HG03342 (cell line): ENCODE measurements at regions not wholly inside any gene's neighbourhood (a gene's known extent, or its start where the extent isn't known, plus 50 kb on each side); places are given as distances from the start of the nearest gene placed in this dataset.
"Not testable (repeated sequence)": the region's sequence is repeated elsewhere in the genome, so short reads cannot be mapped to it uniquely, and the experiment has no call there.

Source experiments
- ATAC-seq: cut with Tn5 transposase; IDR thresholded peaks from one replicate; pipeline ENCODE4 v1.9.1; 2021; ENCODE audit warnings: mild to moderate bottlenecking, moderate library complexity; ENCODE audit not compliant: unreplicated experiment

- no peak for ATAC-seq
These were observed 550.2 kb downstream of the STK39 start for GRCh38 chr2:167697194-167697593.

GRCh38 chr2:167692936-167693335, 554.5 kb downstream of the STK39 start:
- ATAC-seq: no peak

GRCh38 chr2:167692191-167692590, 555.2 kb downstream of the STK39 start:
- ATAC-seq: no peak

GRCh38 chr2:167689444-167689843, 558.0 kb downstream of the STK39 start:
- ATAC-seq: no peak

GRCh38 chr2:167686691-167687090, 560.7 kb downstream of the STK39 start:
- ATAC-seq: no peak

DNA sequence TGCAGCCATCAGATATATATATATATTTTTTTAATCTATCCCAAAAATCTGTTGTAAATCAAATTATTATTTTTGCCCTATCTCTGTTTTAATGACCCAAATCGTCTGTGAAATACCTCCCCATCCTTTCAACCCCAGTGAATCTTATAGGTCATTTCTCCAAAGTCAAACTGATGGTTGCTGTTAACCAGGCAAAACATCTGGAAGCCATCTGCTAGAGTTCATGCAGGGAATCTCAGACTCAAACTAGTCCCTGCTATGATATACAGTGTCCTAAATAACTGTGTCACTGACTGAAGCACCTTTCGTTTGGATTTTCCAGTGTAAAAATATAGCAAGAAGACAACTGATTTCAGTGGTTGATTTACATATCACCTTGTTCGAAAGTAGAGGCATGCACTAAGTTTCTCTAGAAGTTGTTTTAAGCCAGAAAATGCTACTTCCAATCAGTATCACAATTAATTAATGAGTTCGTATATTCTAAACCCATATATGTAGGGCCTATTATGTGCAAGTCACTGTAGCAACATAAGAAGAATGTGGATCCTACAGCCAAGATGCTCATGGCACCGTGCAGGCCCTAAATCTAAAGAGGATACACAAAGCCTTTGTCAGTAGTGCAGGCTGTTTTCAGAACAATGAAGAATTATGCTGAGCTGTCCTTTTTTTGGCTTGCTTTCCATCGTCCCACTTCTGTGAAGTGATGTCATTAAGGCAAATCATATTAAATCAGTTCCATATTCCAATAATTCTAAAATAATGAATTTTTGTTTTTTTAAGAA, 566.0 kb downstream of the STK39 start:
- ATAC-seq: no peak

GRCh38 chr2:167678158-167678557, 569.2 kb downstream of the STK39 start:
- ATAC-seq: no peak

DNA sequence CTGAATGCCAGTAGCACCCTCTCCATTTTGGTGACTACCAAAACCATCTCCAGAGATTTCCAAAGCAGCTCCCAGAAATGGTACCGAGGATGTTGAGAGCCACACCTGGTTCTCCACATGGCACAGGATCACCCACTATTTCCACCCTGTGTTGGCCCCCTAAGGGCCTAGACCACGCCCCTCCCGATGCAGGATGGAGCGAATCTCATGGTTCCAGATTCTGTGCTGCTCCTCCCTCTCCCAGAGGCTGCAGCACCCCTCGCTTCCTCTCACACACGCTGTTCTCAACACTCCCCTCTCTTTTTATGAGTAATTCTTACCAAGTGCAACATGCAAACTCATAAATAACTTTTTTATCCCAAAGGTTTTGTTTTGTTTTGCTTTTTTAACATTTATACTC, 571.5 kb downstream of the STK39 start:
- no peak for ATAC-seq

- no peak for ATAC-seq
These were observed 576.8 kb downstream of the STK39 start for GRCh38 chr2:167670588-167670987.

- ATAC-seq: no peak
These were observed 594.3 kb downstream of the STK39 start for GRCh38 chr2:167653131-167653530.

- ATAC-seq: no peak
These were observed 595.0 kb downstream of the STK39 start for GRCh38 chr2:167652401-167652800.

- no peak for ATAC-seq
These were observed 595.8 kb downstream of the STK39 start for GRCh38 chr2:167651406-167652151.

DNA sequence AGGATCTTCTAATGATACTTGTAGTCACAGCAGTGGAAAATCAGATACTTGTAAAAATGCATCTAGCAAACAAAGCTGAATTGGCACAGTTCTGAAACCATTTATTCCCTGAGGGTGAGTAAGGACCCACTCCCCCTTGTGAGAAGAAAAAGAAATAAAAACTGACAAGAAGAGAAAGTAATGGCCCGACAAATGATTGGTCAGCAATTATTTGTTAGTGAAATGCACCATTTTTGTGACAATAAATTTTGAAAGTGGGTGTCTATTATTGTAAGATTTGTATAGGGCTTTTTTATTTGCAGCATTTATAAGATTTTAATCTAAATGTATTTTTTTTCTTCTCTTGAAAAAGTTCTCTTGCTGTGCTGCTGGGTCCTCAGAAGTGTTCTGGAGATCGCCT, 600.8 kb downstream of the STK39 start:
- no peak for ATAC-seq

DNA sequence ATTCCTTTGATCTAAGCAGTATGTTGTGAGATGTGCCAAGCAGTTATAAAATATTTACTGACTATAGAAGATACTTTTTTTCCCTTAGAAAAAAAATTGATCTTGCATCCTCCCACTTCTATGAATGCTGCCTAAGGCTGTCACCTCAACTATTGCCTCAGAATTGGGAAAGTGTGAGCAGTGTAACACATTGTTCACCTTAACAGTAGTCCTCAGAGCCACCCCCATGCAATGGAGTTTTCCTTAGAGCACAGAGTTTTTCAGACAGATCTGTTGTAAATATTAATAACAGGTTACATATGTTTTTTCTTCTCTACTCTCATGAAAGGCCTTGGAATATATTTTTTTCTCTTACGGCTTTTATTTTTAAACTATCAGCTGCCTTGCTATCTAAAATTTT, 607.3 kb downstream of the STK39 start:
- ATAC-seq: no peak

DNA sequence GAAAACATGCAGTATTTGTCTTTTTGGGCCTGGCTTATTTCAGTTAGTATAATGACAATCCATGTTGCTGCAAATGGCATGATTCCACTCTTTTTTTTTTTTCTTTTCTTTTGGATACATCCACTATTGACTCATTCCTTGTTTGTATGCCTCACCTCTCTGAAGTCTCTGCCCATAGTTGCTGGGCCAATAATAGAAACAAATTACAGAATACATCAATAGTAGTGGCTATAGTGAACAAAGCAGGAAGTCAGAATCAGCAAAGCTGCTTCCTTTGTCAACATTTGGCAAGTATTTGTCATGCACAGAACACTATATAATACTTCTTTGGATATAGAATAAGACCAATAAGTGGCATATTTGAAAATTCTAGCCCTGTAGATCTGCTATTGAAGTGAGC, 609.7 kb downstream of the STK39 start:
- no peak for ATAC-seq

GRCh38 chr2:167632271-167632670, 615.1 kb downstream of the STK39 start:
- ATAC-seq: not testable (repeated sequence)

GRCh38 chr2:167626961-167627360, 620.4 kb downstream of the STK39 start:
- no peak for ATAC-seq

- no peak for ATAC-seq
These were observed 621.1 kb downstream of the STK39 start for GRCh38 chr2:167626301-167626700.

DNA sequence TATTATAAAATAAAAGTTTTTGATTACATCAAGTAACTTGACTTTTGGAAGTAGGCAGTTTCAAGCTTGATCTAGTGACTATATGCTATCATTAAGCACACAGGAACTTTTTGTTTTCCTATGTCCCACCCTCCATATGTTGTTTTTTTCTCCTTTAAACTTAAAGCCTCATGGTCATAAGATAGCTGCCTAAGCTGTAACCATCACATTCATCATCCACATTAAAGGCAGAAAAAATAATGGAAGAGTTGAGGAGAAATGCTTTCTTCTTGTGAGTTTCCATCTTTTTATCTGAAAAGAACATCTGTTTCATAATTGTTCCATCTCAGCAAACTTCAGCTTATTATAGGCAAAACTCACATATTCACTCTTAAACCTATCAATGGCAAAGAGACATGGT, 630.4 kb downstream of the STK39 start:
- ATAC-seq: no peak

DNA sequence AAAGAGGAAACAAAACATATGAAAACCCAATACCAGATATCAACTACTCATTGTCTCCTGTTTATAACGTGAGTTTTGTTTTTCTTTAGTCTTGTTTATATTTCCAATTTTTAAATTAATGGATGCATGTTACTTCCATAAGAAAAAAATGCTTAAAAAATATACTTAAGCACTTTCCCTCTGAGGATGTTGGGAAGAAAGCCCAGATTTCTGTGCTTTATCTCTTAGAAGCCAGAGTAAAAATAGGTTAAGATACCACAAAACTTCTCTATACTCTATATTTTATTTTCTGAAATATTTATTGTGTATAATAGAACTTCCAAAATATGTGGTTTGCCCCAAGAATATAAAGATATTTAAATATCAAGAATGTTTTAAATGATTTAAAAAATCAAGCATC, 633.9 kb downstream of the STK39 start:
- no peak for ATAC-seq

DNA sequence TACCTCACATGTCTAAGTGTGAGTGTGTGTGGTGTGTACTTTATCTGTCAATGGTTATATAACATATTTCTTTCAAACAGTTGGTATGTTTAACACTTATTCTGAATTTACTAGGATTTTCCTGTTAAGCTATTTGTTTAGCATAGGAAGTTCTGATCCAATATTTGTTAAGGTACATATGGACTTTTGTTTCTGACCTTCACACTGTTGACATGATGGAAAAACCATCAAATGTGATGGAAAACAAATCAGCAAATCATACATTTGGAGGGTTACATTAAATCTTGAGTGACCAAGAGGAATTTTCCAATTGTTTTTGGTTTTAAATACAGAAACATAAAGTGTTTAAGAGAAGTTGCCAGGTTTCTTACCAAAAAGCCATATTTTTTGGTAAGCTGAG, 638.9 kb downstream of the STK39 start:
- no peak for ATAC-seq

DNA sequence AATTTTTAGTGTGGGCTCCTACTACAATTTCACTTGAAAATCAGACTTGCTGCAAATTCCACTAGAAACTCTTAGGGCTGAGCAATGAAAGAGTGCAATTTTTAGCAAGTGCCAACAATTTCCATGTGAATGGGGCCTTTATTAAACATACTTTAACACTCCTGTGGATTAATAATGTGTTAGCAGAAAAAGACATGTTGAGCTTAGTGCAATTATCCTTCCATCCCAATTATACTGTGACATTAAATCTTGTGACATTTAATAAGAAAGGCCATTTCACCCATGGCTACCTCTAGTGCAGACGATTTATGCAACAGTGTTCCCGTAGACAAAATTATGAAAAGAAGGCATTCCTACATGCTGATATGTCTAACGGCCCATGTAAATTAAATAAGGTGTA, 639.7 kb downstream of the STK39 start:
- ATAC-seq: no peak
